SU-DHL-6 (cell line): ENCODE measurements at regions not wholly inside any gene's neighbourhood (a gene's known extent, or its start where the extent isn't known, plus 50 kb on each side); places are given as distances from the start of the nearest gene placed in this dataset.
"Not testable (repeated sequence)": the region's sequence is repeated elsewhere in the genome, so short reads cannot be mapped to it uniquely, and the experiment has no call there.

Experiments used
- H2AFZ ChIP-seq: fragments of 200-600 bp; sonication (generic); 2 replicates; pipeline ENCODE4 v1.6.1; 2014; ENCODE audit warnings: low read depth, mild to moderate bottlenecking, moderate library complexity, mixed read lengths, antibody characterized with exemption, low read length; ENCODE audit not compliant: severe bottlenecking
- H3F3A ChIP-seq: fragments of 200-600 bp; shearing (Covaris generic); 2 replicates; pipeline ENCODE4 v1.6.0; 2016; ENCODE audit warnings: antibody characterized with exemption, mild to moderate bottlenecking; ENCODE audit not compliant: insufficient read depth
- H3K27ac ChIP-seq: fragments of 200-600 bp; sonication (generic); 2 replicates; pipeline ENCODE4 v1.5.1; 2016; ENCODE audit warnings: low read depth, mild to moderate bottlenecking, low read length, moderate library complexity, mixed read lengths
- H3K27me3 ChIP-seq: fragments of 200-600 bp; sonication (generic), shearing (Covaris generic); 2 replicates; pipeline ENCODE4 v1.6.0; 2014; ENCODE audit warnings: mild to moderate bottlenecking, low read length
- H3K36me3 ChIP-seq: fragments of 200-600 bp; sonication (generic); 2 replicates; pipeline ENCODE4 v1.6.1; 2014; ENCODE audit warnings: mild to moderate bottlenecking, low read length, mixed read lengths
- H3K4me2 ChIP-seq: fragments of 300-600, 200-600 bp; shearing (Covaris generic), sonication (generic); 2 replicates; pipeline ENCODE4 v1.6.0; 2014; ENCODE audit warnings: low read length, low read depth, mild to moderate bottlenecking; ENCODE audit not compliant: poor library complexity, severe bottlenecking
- H3K4me3 ChIP-seq: fragments of 200-600 bp; sonication (generic); 2 replicates; pipeline ENCODE4 v1.5.1; 2014; ENCODE audit warnings: antibody characterized with exemption, low read length, mild to moderate bottlenecking, mixed read lengths; ENCODE audit not compliant: insufficient read depth, poor library complexity, severe bottlenecking
- H3K79me2 ChIP-seq: fragments of 200-600 bp; sonication (generic); 2 replicates; pipeline ENCODE4 v1.6.1; 2014; ENCODE audit warnings: mild to moderate bottlenecking, low read length, moderate library complexity; ENCODE audit not compliant: insufficient read depth
- H3K9ac ChIP-seq: fragments of 200-600 bp; sonication (generic); 2 replicates; pipeline ENCODE4 v1.7.0; 2014; ENCODE audit warnings: mild to moderate bottlenecking, low read length
- H3K9me2 ChIP-seq: fragments of 200-600 bp; sonication (generic); replicated peaks from 2 replicates; pipeline ENCODE4 v1.6.1; 2014; ENCODE audit warnings: low read length; ENCODE audit not compliant: insufficient read depth
- H3K9me3 ChIP-seq: fragments of 200-600 bp; sonication (generic); 2 replicates; pipeline ENCODE4 v1.6.1; 2014; ENCODE audit warnings: low read length, mixed read lengths; ENCODE audit not compliant: insufficient read depth
- H4K20me1 ChIP-seq: fragments of 200-600 bp; sonication (generic); 2 replicates; pipeline ENCODE4 v1.6.1; 2014; ENCODE audit warnings: low read depth, mild to moderate bottlenecking, antibody characterized with exemption, low read length, moderate library complexity, mixed read lengths
- CTCF ChIP-seq: fragments of 200-600 bp; sonication (generic); IDR thresholded peaks from one replicate; pipeline ENCODE4 v1.5.1; 2017; ENCODE audit warnings: antibody characterized with exemption, mild to moderate bottlenecking, low read length, moderate library complexity; ENCODE audit not compliant: insufficient read depth, poor library complexity, severe bottlenecking
- EZH2phosphoT487 ChIP-seq: fragments of 200-600 bp; sonication (generic), shearing (Covaris generic); conservative IDR thresholded peaks from 2 replicates; pipeline ENCODE4 v1.6.1; 2018; ENCODE audit warnings: mild to moderate bottlenecking, antibody characterized with exemption, low read length, moderate library complexity, mixed read lengths

GRCh38 chr5:126055348-126055729, 367.9 kb upstream of the GRAMD2B start:
- H3K36me3 ChIP-seq: no peaks in the 10 kb centered on the region
- no peak overlapping the region for H3K27ac ChIP-seq
- no peak for TF ChIP-seq EZH2phosphoT487
- TF ChIP-seq CTCF: no peak
- no peaks in the 10 kb centered on the region for H3K9me3 ChIP-seq
- no peaks in the 10 kb centered on the region for H3K9me2 ChIP-seq
- H3K4me3 ChIP-seq: no peak overlapping the region
- H3K79me2 ChIP-seq: no peaks in the 10 kb centered on the region
- no peak overlapping the region for H3K4me2 ChIP-seq
- H3F3A ChIP-seq: no peaks in the 10 kb centered on the region
- H4K20me1 ChIP-seq: no peaks in the 10 kb centered on the region
- H2AFZ ChIP-seq: no peak overlapping the region
- no peak overlapping the region for H3K9ac ChIP-seq
- no peaks in the 10 kb centered on the region for H3K27me3 ChIP-seq

GRCh38 chr5:126056352-126056751, 366.9 kb upstream of the GRAMD2B start:
- Histone ChIP-seq H3K79me2 (no peaks in the 10 kb centered on the region), H2AFZ (no peak overlapping the region), H3K27ac (no peak overlapping the region), H3K9me3 (no peaks in the 10 kb centered on the region), H4K20me1 (no peaks in the 10 kb centered on the region), H3K27me3 (no peaks in the 10 kb centered on the region), H3K9ac (no peak overlapping the region), H3F3A (no peaks in the 10 kb centered on the region), H3K9me2 (no peaks in the 10 kb centered on the region), H3K4me2 (no peak overlapping the region), H3K4me3 (no peak overlapping the region), H3K36me3 (no peaks in the 10 kb centered on the region)
- TF ChIP-seq EZH2phosphoT487 (no peak), CTCF (no peak)

GRCh38 chr5:126056851-126057622, 366.2 kb upstream of the GRAMD2B start:
- no peak overlapping the region for H2AFZ ChIP-seq
- no peaks in the 10 kb centered on the region for H4K20me1 ChIP-seq
- no peak overlapping the region for H3K4me3 ChIP-seq
- no peaks in the 10 kb centered on the region for H3K9me2 ChIP-seq
- no peak overlapping the region for H3K9ac ChIP-seq
- H3K36me3 ChIP-seq: no peaks in the 10 kb centered on the region
- H3F3A ChIP-seq: no peaks in the 10 kb centered on the region
- no peaks in the 10 kb centered on the region for H3K27me3 ChIP-seq
- H3K27ac ChIP-seq: no peak overlapping the region
- no peaks in the 10 kb centered on the region for H3K79me2 ChIP-seq
- H3K4me2 ChIP-seq: no peak overlapping the region
- no peak for TF ChIP-seq EZH2phosphoT487
- no peak for TF ChIP-seq CTCF
- H3K9me3 ChIP-seq: no peaks in the 10 kb centered on the region

GRCh38 chr5:126058392-126058791, 364.8 kb upstream of the GRAMD2B start:
- not testable (repeated sequence) for H3K4me3 ChIP-seq, H3K27ac ChIP-seq, H3F3A ChIP-seq, H3K27me3 ChIP-seq, H3K79me2 ChIP-seq, H3K9ac ChIP-seq, H4K20me1 ChIP-seq, H3K9me2 ChIP-seq, H3K36me3 ChIP-seq, H2AFZ ChIP-seq, H3K9me3 ChIP-seq, H3K4me2 ChIP-seq
